ENCODE measurements at regions not wholly inside any gene's neighbourhood (a gene's known extent, or its start where the extent isn't known, plus 50 kb on each side); places are given as distances from the start of the nearest gene placed in this dataset.

DNA sequence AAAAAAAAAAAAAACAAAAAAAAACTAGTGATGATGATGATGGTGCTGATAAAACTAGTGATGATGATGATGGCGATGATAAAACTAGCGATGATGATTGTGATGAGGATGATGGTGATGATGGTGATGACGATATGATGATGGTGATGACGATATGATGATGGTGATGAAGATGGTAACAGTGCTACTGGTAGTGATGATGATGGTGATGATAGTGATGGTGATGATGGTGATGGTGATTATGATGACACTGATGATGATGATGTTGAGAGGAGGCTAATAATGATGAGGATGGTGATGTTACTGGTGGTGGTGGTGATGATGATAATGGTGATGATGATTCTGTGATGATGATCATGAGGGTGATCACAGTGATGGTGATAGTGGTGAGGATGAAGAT lies 345.5 kb upstream of the CDH4 start:
- no peak for TF ChIP-seq CTCF (IDR thresholded peaks at IDR 0.05)
- no peak for TF ChIP-seq POLR2A (IDR thresholded peaks at IDR 0.05)
- TF ChIP-seq EP300 (IDR thresholded peaks at IDR 0.05) = no peak
